ENCODE measurements at regions not wholly inside any gene's neighbourhood (a gene's known extent, or its start where the extent isn't known, plus 50 kb on each side); places are given as distances from the start of the nearest gene placed in this dataset.

- no peaks in the 10 kb centered on the region for H3K36me3 Mint-ChIP-seq (ENCODE audit: insufficient read depth, unreplicated experiment)
- no peaks in the 10 kb centered on the region for H3K4me1 ChIP-seq
- no peaks in the 10 kb centered on the region for H3K9me3 Mint-ChIP-seq (ENCODE audit: unreplicated experiment)
- ChIA-PET CTCF (no interaction called here), POLR2A (no interaction called here)
- TF ChIP-seq, protein P1, sequence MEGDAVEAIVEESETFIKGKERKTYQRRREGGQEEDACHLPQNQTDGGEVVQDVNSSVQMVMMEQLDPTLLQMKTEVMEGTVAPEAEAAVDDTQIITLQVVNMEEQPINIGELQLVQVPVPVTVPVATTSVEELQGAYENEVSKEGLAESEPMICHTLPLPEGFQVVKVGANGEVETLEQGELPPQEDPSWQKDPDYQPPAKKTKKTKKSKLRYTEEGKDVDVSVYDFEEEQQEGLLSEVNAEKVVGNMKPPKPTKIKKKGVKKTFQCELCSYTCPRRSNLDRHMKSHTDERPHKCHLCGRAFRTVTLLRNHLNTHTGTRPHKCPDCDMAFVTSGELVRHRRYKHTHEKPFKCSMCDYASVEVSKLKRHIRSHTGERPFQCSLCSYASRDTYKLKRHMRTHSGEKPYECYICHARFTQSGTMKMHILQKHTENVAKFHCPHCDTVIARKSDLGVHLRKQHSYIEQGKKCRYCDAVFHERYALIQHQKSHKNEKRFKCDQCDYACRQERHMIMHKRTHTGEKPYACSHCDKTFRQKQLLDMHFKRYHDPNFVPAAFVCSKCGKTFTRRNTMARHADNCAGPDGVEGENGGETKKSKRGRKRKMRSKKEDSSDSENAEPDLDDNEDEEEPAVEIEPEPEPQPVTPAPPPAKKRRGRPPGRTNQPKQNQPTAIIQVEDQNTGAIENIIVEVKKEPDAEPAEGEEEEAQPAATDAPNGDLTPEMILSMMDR (IDR thresholded peaks at IDR 0.05; ENCODE audit: insufficient read depth in 1 of 2, low read depth in 1 of 2, low read length in 1 of 2, severe bottlenecking in 1 of 2, unreplicated experiment in 1 of 2) = no peak
- no peaks in the 10 kb centered on the region for H3K36me3 ChIP-seq (ENCODE audit: control insufficient read depth, insufficient read depth, low read length)
- H3K4me3 ChIP-seq (ENCODE audit: low read depth, low read length) = no peak overlapping the region
- H3K4me1 Mint-ChIP-seq (ENCODE audit: low read depth, unreplicated experiment) = no peaks in the 10 kb centered on the region
- no peak overlapping the region for H3K4me3 Mint-ChIP-seq (ENCODE audit: unreplicated experiment)
- no peaks in the 10 kb centered on the region for H3K27me3 Mint-ChIP-seq (ENCODE audit: insufficient read depth, unreplicated experiment)
- no peak overlapping the region for H3K27ac Mint-ChIP-seq (ENCODE audit: unreplicated experiment)
- no peak for DNase-seq
- no peaks in the 10 kb centered on the region for H3K9me3 ChIP-seq
- BruUV-seq (replicated peaks) = no TSS peak
- intact Hi-C loops (cut with micrococcal nuclease; ENCODE audit: unreplicated experiment) = no loop called here
- no peaks in the 10 kb centered on the region for H3K27me3 ChIP-seq (replicated peaks; ENCODE audit: control insufficient read depth, insufficient read depth, low read length)
These were observed 454.3 kb upstream of the KLF4 start for GRCh38 chr9:107943901-107944300.

DNA sequence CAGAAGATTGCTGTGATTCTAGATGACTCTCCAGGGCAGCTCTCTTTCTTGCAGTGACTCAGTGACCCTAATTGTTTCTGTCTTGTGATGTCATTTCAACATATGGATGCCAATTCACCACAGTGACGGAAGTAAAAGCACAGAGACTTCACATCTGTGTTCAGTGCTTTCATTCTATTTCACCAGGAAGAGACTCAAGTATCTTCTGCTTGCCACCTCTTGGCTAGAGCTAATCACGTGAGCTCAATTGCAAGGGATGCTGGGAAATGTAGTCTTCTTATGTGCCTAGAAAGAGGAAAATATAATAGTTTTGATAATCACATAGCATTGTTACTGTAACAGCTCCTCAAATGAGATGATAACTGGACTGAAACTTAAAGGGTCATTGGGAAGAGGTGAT is 453.3 kb upstream of the KLF4 start:
- Mint-ChIP-seq H3K9me3 (ENCODE audit: unreplicated experiment) (no peaks in the 10 kb centered on the region), H3K27me3 (ENCODE audit: insufficient read depth, unreplicated experiment) (no peaks in the 10 kb centered on the region), H3K27ac (ENCODE audit: unreplicated experiment) (no peak overlapping the region), H3K4me1 (ENCODE audit: low read depth, unreplicated experiment) (no peaks in the 10 kb centered on the region), H3K36me3 (ENCODE audit: insufficient read depth, unreplicated experiment) (no peaks in the 10 kb centered on the region), H3K4me3 (ENCODE audit: unreplicated experiment) (no peak overlapping the region)
- H3K27me3 ChIP-seq (replicated peaks; ENCODE audit: control insufficient read depth, insufficient read depth, low read length) = no peaks in the 10 kb centered on the region
- no TSS peak for BruUV-seq (replicated peaks)
- no peak for DNase-seq
- ChIA-PET POLR2A (no interaction called here), CTCF (no interaction called here)
- no peaks in the 10 kb centered on the region for H3K4me1 ChIP-seq
- intact Hi-C loops (cut with micrococcal nuclease; ENCODE audit: unreplicated experiment) = no loop called here
- TF ChIP-seq, protein P1 (IDR thresholded peaks at IDR 0.05; ENCODE audit: insufficient read depth in 1 of 2, low read depth in 1 of 2, low read length in 1 of 2, severe bottlenecking in 1 of 2, unreplicated experiment in 1 of 2) = no peak
- H3K4me3 ChIP-seq (ENCODE audit: low read depth, low read length) = no peak overlapping the region
- H3K36me3 ChIP-seq (ENCODE audit: control insufficient read depth, insufficient read depth, low read length) = no peaks in the 10 kb centered on the region
- H3K9me3 ChIP-seq = no peaks in the 10 kb centered on the region

GRCh38 chr9:107942291-107942690 is 452.7 kb upstream of the KLF4 start:
- Histone ChIP-seq H3K36me3 (ENCODE audit: control insufficient read depth, insufficient read depth, low read length) (no peaks in the 10 kb centered on the region), H3K27me3 (replicated peaks; ENCODE audit: control insufficient read depth, insufficient read depth, low read length) (no peaks in the 10 kb centered on the region), H3K4me3 (ENCODE audit: low read depth, low read length) (no peak overlapping the region), H3K9me3 (no peaks in the 10 kb centered on the region), H3K4me1 (no peaks in the 10 kb centered on the region)
- Mint-ChIP-seq H3K27me3 (ENCODE audit: insufficient read depth, unreplicated experiment) (no peaks in the 10 kb centered on the region), H3K27ac (ENCODE audit: unreplicated experiment) (no peak overlapping the region), H3K4me3 (ENCODE audit: unreplicated experiment) (no peak overlapping the region), H3K9me3 (ENCODE audit: unreplicated experiment) (no peaks in the 10 kb centered on the region), H3K36me3 (ENCODE audit: insufficient read depth, unreplicated experiment) (no peaks in the 10 kb centered on the region), H3K4me1 (ENCODE audit: low read depth, unreplicated experiment) (no peaks in the 10 kb centered on the region)
- no peak for DNase-seq
- intact Hi-C loops (cut with micrococcal nuclease; ENCODE audit: unreplicated experiment) = no loop called here
- CTCF ChIA-PET = no interaction called here
- POLR2A ChIA-PET = no interaction called here
- BruUV-seq (replicated peaks) = no TSS peak
- TF ChIP-seq, protein P1 (IDR thresholded peaks at IDR 0.05; ENCODE audit: insufficient read depth in 1 of 2, low read depth in 1 of 2, low read length in 1 of 2, severe bottlenecking in 1 of 2, unreplicated experiment in 1 of 2) = no peak

All from Caco-2 (cell line).